ENCODE measurements at regions not wholly inside any gene's neighbourhood (a gene's known extent, or its start where the extent isn't known, plus 50 kb on each side); places are given as distances from the start of the nearest gene placed in this dataset.

GRCh38 chr20:19807946-19808330, 49.9 kb downstream of the RIN2 start:
- H3K9me3 ChIP-seq = no peaks in the 10 kb centered on the region
- peaks cover 0 to 40% of the 10 kb centered on the region in 2 donors for H3K4me1 ChIP-seq
- H3K4me3 ChIP-seq = no peak overlapping the region
- H3K27me3 ChIP-seq = no peaks in the 10 kb centered on the region
- no peaks in the 10 kb centered on the region for H3K36me3 ChIP-seq
- no peak for TF ChIP-seq CTCF (IDR thresholded peaks at IDR 0.05)
- H3K27ac ChIP-seq = no peak overlapping the region
- no peak for DNase-seq (ENCODE audit: low spot score)

- Histone ChIP-seq H3K4me3 (no peak overlapping the region), H3K36me3 (no peaks in the 10 kb centered on the region), H3K9me3 (no peaks in the 10 kb centered on the region), H3K27me3 (no peaks in the 10 kb centered on the region), H3K4me1 (peaks cover 0 to 41% of the 10 kb centered on the region in 2 donors), H3K27ac (no peak overlapping the region)
- no peak for TF ChIP-seq CTCF (IDR thresholded peaks at IDR 0.05)
- DNase-seq (ENCODE audit: low spot score) = no peak
Observed at GRCh38 chr20:19808498-19808897, 50.4 kb downstream of the RIN2 start.

GRCh38 chr20:19809505-19809904, 51.4 kb downstream of the RIN2 start:
- no peak for DNase-seq (ENCODE audit: low spot score)
- Histone ChIP-seq H3K27me3 (no peaks in the 10 kb centered on the region), H3K27ac (no peak overlapping the region), H3K4me1 (peaks cover 0 to 42% of the 10 kb centered on the region in 2 donors), H3K36me3 (no peaks in the 10 kb centered on the region), H3K9me3 (no peaks in the 10 kb centered on the region), H3K4me3 (no peak overlapping the region)
- TF ChIP-seq CTCF (IDR thresholded peaks at IDR 0.05) = no peak

GRCh38 chr20:19811231-19811630, 53.2 kb downstream of the RIN2 start:
- Histone ChIP-seq H3K9me3 (no peaks in the 10 kb centered on the region), H3K36me3 (no peaks in the 10 kb centered on the region), H3K27me3 (no peaks in the 10 kb centered on the region), H3K4me3 (no peak overlapping the region), H3K4me1 (peaks cover 0 to 53% of the 10 kb centered on the region in 2 donors), H3K27ac (no peak overlapping the region)
- TF ChIP-seq CTCF (IDR thresholded peaks at IDR 0.05) = no peak
- DNase-seq (ENCODE audit: low spot score) = no peak

- peaks cover 0 to 50% of the 10 kb centered on the region in 2 donors for H3K4me1 ChIP-seq
- H3K9me3 ChIP-seq = no peaks in the 10 kb centered on the region
- no peak overlapping the region for H3K4me3 ChIP-seq
- no peak overlapping the region for H3K27ac ChIP-seq
- no peaks in the 10 kb centered on the region for H3K36me3 ChIP-seq
- TF ChIP-seq CTCF (IDR thresholded peaks at IDR 0.05) = no peak
- no peaks in the 10 kb centered on the region for H3K27me3 ChIP-seq
- DNase-seq (ENCODE audit: low spot score) = no peak
Observed at GRCh38 chr20:19812056-19812455, 54.0 kb downstream of the RIN2 start.

GRCh38 chr20:19812696-19813095, 54.6 kb downstream of the RIN2 start:
- H3K4me1 ChIP-seq = peaks cover 0 to 44% of the 10 kb centered on the region in 2 donors

More at GRCh38 chr20:19812696-19813095, 54.6 kb downstream of the RIN2 start:
- Histone ChIP-seq H3K27me3 (no peaks in the 10 kb centered on the region), H3K27ac (peak overlapping the region in 1 of 2 donors; percentile 20), H3K4me3 (no peak overlapping the region), H3K36me3 (no peaks in the 10 kb centered on the region), H3K9me3 (no peaks in the 10 kb centered on the region)
- TF ChIP-seq CTCF (IDR thresholded peaks at IDR 0.05) = no peak
- no peak for DNase-seq (ENCODE audit: low spot score)
